HPDE6-E6E7 (cell line): ENCODE measurements at regions not wholly inside any gene's neighbourhood (a gene's known extent, or its start where the extent isn't known, plus 50 kb on each side); places are given as distances from the start of the nearest gene placed in this dataset.

Experiments used
- DNase-seq: peaks from one replicate; pipeline ENCODE4 v3.0.0; 2011; ENCODE audit warnings: missing footprints; ENCODE audit errors: extremely low spot score

DNA sequence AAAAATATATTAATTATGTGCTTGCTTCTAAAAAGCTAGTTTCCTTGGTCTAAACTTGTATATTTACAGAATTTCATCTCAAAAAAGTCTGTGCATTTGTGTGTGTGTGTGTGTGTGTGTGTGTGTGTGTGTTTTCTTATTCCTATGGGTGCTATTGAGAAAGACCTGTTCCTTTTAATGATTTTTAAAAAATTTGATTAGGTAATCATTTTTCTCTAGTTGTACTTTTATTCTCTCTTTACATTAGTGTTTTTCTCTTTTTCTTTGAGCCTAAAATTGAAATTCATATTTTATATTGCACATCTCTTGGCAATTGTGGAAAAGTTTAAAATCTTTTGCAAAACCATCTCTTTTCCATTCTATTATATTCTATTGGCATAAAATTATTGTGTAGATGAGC is 690.4 kb upstream of the NDST4 start:
- no peak for DNase-seq

DNA sequence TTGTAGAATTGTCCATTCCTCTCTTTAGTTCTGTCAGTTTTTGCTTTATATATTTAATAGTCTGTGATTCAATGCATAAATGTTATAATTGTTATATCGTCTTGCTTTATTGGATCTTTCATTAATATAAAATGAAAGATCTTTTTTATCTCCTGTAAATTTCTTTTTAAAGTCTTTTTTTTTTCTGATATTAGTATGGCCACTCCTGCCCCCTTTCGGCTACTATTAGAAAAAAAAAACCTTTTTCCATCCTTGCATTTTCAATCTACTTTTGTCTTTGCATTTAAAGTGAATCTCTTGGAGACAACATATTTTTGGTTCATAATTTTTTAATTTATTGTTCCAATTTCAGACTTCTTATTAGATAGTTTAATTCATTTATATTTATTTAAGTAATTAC is 677.4 kb upstream of the NDST4 start:
- no peak for DNase-seq

- DNase-seq = no peak
These were observed 668.2 kb upstream of the NDST4 start for GRCh38 chr4:115781528-115782146.

GRCh38 chr4:115780835-115781234 is 667.4 kb upstream of the NDST4 start:
- DNase-seq = no peak

- DNase-seq = peak; percentile 3
These were observed 666.8 kb upstream of the NDST4 start for GRCh38 chr4:115780268-115780667.

DNA sequence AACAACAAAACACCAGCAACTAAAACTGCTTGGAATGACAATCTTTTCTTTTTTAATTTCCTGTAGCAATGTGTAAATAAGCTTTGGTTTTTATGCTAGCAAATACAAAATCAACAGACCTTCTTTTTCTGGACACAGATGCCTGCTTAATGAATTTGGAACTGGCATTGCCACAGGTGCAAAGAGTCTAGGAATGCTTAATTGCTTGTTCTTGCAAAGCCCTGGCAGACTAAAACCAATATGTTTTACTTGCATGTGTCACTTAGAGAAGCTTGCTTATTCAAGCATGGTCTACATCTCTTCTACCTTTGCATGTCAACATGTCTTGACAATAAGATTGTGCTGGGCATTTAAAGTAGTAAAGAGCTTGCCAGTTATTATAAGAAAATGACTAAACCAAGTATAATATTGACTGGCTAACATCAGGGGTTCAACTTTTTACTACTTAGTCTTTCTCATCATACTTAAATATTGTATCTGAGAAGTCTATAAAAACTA is 656.7 kb upstream of the NDST4 start:
- no peak for DNase-seq

- no peak for DNase-seq
These were observed 656.0 kb upstream of the NDST4 start for GRCh38 chr4:115769396-115769795.

DNA sequence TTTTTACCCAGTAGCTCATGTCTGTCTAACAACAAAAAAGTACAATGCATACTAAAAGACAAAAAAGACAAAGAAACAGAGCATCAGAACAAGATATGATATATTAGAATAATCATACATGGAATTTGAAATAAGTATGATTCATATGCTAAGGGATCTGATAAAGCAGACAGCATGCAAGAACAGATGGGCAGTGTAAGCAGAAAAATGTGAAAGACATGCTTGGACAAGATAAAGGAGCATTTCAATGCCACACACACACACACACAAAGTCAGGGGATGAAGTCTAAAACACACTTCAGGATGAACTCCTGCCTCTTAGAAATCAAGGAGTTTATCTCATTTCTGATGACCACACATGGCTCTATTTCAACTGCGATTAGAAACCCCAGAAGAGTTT is 649.6 kb upstream of the NDST4 start:
- DNase-seq = peak; percentile 1

DNA sequence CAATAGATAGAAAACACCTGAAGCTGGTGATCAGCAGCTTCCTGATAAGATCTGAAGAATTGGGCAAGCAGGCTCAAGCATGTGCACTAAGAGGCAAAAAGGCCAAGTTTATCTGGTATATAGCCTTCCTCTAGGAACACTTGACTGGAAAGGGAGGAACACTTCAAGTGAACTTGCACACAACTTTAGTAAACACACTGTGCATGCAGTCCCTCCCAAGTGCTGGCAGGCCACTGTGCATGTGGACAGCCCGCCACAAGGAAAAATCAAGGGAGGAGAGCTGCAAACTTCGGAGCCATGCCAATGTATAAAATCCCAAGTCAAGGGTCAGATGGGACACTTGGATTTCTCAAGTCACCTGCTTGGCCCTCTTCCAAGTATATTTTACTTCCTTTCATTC is 645.8 kb upstream of the NDST4 start:
- no peak for DNase-seq

DNA sequence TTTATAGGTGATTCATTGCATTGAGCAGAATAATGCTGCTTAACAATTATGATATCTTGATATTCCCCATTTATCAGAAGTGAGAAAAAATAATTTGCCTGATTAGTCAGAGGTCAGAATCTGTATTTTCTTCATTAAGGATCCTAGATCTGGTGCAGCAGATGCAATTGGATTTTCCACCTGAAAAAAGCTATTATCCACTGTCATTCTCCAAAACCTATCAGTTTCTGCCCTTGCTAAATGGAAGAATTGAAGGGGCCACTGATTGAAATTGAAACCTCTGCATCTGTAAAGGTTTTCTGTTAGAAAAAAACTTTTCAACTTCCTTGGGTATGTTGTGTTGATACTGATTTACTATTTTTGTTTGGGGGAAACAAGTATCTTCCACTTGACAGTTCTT is 636.0 kb upstream of the NDST4 start:
- DNase-seq = no peak

GRCh38 chr4:115740806-115741205 is 627.4 kb upstream of the NDST4 start:
- no peak for DNase-seq

GRCh38 chr4:115729739-115730266 is 616.4 kb upstream of the NDST4 start:
- no peak for DNase-seq

DNA sequence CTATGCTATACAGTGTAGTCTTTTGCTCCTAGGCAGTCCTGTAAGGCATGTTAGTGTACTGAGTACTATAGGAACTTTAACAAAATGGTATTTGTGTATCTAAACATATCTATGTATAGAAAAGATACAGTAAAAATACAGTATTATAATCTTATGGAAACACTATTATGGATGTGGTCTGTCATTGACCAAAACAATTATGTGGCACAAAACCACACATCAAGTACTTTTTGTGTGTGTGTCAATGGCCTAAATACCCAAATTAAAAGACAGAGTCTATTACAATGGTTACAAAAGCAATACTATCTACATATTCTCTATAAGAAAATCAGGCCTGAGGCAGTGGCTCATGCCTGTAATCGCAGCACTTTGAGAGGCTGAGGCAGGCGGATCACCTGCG is 610.2 kb upstream of the NDST4 start:
- no peak for DNase-seq

DNA sequence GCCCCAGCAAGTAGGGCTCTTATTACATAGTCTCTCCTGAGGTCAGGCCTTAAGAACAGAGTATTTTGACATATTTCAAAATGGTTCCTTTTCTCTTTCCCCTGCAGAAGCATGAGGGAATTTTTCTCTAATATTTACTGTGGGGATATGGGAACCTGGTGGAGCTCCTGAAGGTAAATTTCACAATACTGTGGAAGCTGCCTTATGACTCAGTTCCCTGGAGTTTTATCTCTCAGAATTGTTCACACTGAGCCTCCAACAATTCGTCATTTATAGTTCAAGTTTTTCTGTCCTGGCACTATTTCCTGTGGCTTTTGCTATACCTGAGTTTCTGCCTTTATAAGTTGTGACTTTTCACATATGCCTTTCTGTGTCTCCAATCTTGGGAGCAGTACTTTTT is 607.2 kb upstream of the NDST4 start:
- DNase-seq = peak; percentile 25

DNA sequence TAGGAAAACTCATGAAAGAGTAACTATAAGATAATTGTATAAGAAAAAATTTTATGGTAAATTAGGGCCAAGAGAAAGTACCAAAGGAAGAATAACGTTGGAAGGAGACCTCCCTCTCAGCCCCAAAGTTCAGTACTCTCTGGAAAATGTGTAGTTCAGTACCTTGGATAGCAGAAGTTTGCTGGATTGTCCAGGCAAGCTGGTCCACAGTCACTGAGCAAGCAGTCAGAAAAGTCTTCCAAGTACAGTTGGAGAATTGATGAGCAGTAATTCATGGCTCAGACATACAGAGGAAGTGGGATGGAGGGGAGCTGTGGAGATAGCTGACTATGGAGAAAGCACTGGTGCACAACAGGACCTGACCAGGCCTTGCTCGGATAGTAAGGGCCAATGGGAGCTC is 598.2 kb upstream of the NDST4 start:
- no peak for DNase-seq

GRCh38 chr4:115688961-115689360 is 575.5 kb upstream of the NDST4 start:
- no peak for DNase-seq

DNA sequence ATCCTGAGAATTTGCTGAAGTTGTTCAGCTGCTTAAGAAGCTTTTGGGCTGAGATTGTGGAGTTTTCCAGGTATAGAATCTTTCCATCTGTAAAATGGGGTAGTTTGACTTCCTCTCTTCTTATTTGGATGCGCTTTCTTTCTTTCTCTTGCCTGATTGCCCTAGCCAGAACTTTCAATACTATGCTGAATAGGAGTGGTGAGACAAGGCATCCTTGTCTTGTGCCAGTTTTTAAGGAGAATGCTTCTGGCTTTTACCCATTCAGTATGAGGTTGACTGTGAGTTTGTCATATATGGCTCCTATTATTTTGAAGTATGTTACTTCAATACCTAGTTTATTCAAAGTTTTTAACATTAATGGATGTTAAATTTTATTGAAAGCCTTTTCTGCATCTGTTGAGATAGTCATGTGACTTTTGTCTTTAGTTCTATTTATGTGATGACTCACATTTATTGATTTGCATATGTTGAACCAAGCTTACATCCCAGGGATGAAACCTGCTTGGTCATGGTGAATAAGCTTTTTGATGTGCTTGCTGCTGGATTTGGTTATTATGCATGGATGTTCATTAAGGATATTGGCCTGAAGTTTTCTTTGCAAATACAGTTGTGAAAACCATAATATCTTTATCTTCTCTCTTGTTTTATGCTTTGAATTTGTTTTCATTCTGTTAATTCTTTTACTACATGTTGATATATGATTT is 573.8 kb upstream of the NDST4 start:
- DNase-seq = no peak

GRCh38 chr4:115678425-115678941 is 565.1 kb upstream of the NDST4 start:
- DNase-seq = no peak

- DNase-seq = no peak
These were observed 562.3 kb upstream of the NDST4 start for GRCh38 chr4:115675719-115676118.

DNA sequence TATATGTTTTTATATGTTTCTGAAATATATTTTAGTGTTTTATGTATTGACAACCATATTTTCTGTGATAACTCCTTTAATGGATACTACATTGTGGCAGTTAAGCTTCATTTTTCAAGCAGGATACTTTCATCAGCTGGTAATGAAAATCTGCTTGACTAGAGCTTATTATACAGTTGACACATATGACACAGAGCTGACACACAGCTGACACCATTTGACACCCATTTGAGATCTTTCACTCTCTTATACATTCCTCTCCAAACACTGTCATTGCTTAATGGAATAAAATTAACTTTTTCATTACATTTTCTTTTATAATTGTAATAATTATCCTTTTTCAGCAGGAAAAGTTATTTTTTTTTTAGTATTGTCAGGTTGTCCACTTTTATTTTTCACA is 561.1 kb upstream of the NDST4 start:
- DNase-seq = no peak

GRCh38 chr4:115671581-115671980 is 558.2 kb upstream of the NDST4 start:
- no peak for DNase-seq

GRCh38 chr4:115670930-115671329 is 557.5 kb upstream of the NDST4 start:
- no peak for DNase-seq

GRCh38 chr4:115668396-115668795 is 555.0 kb upstream of the NDST4 start:
- no peak for DNase-seq
